ENCODE measurements at regions not wholly inside any gene's neighbourhood (a gene's known extent, or its start where the extent isn't known, plus 50 kb on each side); places are given as distances from the start of the nearest gene placed in this dataset.
"Not testable (repeated sequence)": the region's sequence is repeated elsewhere in the genome, so short reads cannot be mapped to it uniquely, and the experiment has no call there.

- WGBS: 100% methylated on average over 1 of the region's 2 CpGs
- no peak overlapping the region for H3K27ac ChIP-seq (ENCODE audit: low read depth, low read length)
Observed at GRCh38 chr12:58681730-58682129, 238.6 kb downstream of the LRIG3 start.

GRCh38 chr12:58695263-58695662 is 225.0 kb downstream of the LRIG3 start:
- no peak overlapping the region for H3K9ac ChIP-seq (ENCODE audit: low read depth, low read length)
- 0 out of 2 replicates have a peak, but pooled peaks cover 2% of the 10 kb centered on the region for H3K36me3 ChIP-seq (ENCODE audit: insufficient read depth, low read length)
- WGBS: 96% methylated on average over 11 of the region's 11 CpGs
- H3K9me3 ChIP-seq (ENCODE audit: insufficient read depth, low read depth, low read length): peaks cover 18% of the 10 kb centered on the region; the same call in 1 of the 2 replicates
- H3K4me3 ChIP-seq (ENCODE audit: low read length): no peak overlapping the region
- H3K27me3 ChIP-seq (ENCODE audit: insufficient read depth, low read length): no peaks in the 10 kb centered on the region
- no peak overlapping the region for H3K27ac ChIP-seq (ENCODE audit: low read depth, low read length)
- no peaks in the 10 kb centered on the region for H3K4me1 ChIP-seq (ENCODE audit: insufficient read depth, low read length)

More at GRCh38 chr12:58681730-58682129, 238.6 kb downstream of the LRIG3 start:
- Histone ChIP-seq H3K9ac (ENCODE audit: low read depth, low read length) (no peak overlapping the region), H3K36me3 (ENCODE audit: insufficient read depth, low read length) (no peaks in the 10 kb centered on the region), H3K4me1 (ENCODE audit: insufficient read depth, low read length) (no peaks in the 10 kb centered on the region), H3K4me3 (ENCODE audit: low read length) (no peak overlapping the region), H3K27me3 (ENCODE audit: insufficient read depth, low read length) (no peaks in the 10 kb centered on the region), H3K9me3 (ENCODE audit: insufficient read depth, low read depth, low read length) (peaks cover 11% of the 10 kb centered on the region; the same call in 1 of the 2 replicates)

- Histone ChIP-seq H3K36me3 (ENCODE audit: insufficient read depth, low read length) (no peaks in the 10 kb centered on the region), H3K4me3 (ENCODE audit: low read length) (no peak overlapping the region), H3K27me3 (ENCODE audit: insufficient read depth, low read length) (no peaks in the 10 kb centered on the region), H3K9me3 (ENCODE audit: insufficient read depth, low read depth, low read length) (peaks cover under 1% of the 10 kb centered on the region; the same call in 1 of the 2 replicates), H3K9ac (ENCODE audit: low read depth, low read length) (no peak overlapping the region), H3K4me1 (ENCODE audit: insufficient read depth, low read length) (no peaks in the 10 kb centered on the region), H3K27ac (ENCODE audit: low read depth, low read length) (no peak overlapping the region)
- WGBS: 93% methylated on average over 8 of the region's 8 CpGs
Observed at GRCh38 chr12:58701536-58701935, 218.8 kb downstream of the LRIG3 start.

GRCh38 chr12:58703866-58704265 is 216.4 kb downstream of the LRIG3 start:
- 96% methylated on average over 2 of the region's 3 CpGs for WGBS
- Histone ChIP-seq H3K4me1 (ENCODE audit: insufficient read depth, low read length) (no peaks in the 10 kb centered on the region), H3K36me3 (ENCODE audit: insufficient read depth, low read length) (no peaks in the 10 kb centered on the region), H3K9ac (ENCODE audit: low read depth, low read length) (no peak overlapping the region), H3K4me3 (ENCODE audit: low read length) (no peak overlapping the region), H3K27me3 (ENCODE audit: insufficient read depth, low read length) (no peaks in the 10 kb centered on the region), H3K9me3 (ENCODE audit: insufficient read depth, low read depth, low read length) (no peaks in the 10 kb centered on the region), H3K27ac (ENCODE audit: low read depth, low read length) (no peak overlapping the region)

GRCh38 chr12:58704770-58705169 is 215.5 kb downstream of the LRIG3 start:
- not testable (repeated sequence) for H3K27ac ChIP-seq (ENCODE audit: low read depth, low read length); H3K36me3 ChIP-seq (ENCODE audit: insufficient read depth, low read length); H3K27me3 ChIP-seq (ENCODE audit: insufficient read depth, low read length); H3K9me3 ChIP-seq (ENCODE audit: insufficient read depth, low read depth, low read length); H3K4me1 ChIP-seq (ENCODE audit: insufficient read depth, low read length); H3K4me3 ChIP-seq (ENCODE audit: low read length); H3K9ac ChIP-seq (ENCODE audit: low read depth, low read length)

GRCh38 chr12:58710901-58711300 is 209.4 kb downstream of the LRIG3 start:
- H3K27ac ChIP-seq (ENCODE audit: low read depth, low read length): no peak overlapping the region
- no peaks in the 10 kb centered on the region for H3K36me3 ChIP-seq (ENCODE audit: insufficient read depth, low read length)
- peaks cover 27% of the 10 kb centered on the region for H3K9me3 ChIP-seq (ENCODE audit: insufficient read depth, low read depth, low read length)
- no peak overlapping the region for H3K4me3 ChIP-seq (ENCODE audit: low read length)
- H3K4me1 ChIP-seq (ENCODE audit: insufficient read depth, low read length): 0 out of 2 replicates have a peak, but pooled peaks cover 5% of the 10 kb centered on the region
- no peaks in the 10 kb centered on the region for H3K27me3 ChIP-seq (ENCODE audit: insufficient read depth, low read length)
- no peak overlapping the region for H3K9ac ChIP-seq (ENCODE audit: low read depth, low read length)

GRCh38 chr12:58711974-58712373 is 208.3 kb downstream of the LRIG3 start:
- 80% methylated on average over 3 of the region's 4 CpGs for WGBS
- Histone ChIP-seq H3K4me1 (ENCODE audit: insufficient read depth, low read length) (0 out of 2 replicates have a peak, but pooled peaks cover 5% of the 10 kb centered on the region), H3K36me3 (ENCODE audit: insufficient read depth, low read length) (no peaks in the 10 kb centered on the region), H3K9me3 (ENCODE audit: insufficient read depth, low read depth, low read length) (peaks cover 27% of the 10 kb centered on the region), H3K27ac (ENCODE audit: low read depth, low read length) (no peak overlapping the region), H3K9ac (ENCODE audit: low read depth, low read length) (no peak overlapping the region), H3K4me3 (ENCODE audit: low read length) (no peak overlapping the region), H3K27me3 (ENCODE audit: insufficient read depth, low read length) (no peaks in the 10 kb centered on the region)

- Histone ChIP-seq H3K9ac (ENCODE audit: low read depth, low read length) (no peak overlapping the region), H3K27me3 (ENCODE audit: insufficient read depth, low read length) (no peaks in the 10 kb centered on the region)
- 100% methylated on average over 1 of the region's 1 CpG for WGBS
Observed at GRCh38 chr12:58712976-58713375, 207.3 kb downstream of the LRIG3 start.

GRCh38 chr12:58719161-58719560 is 201.1 kb downstream of the LRIG3 start:
- Histone ChIP-seq H3K36me3 (ENCODE audit: insufficient read depth, low read length) (no peaks in the 10 kb centered on the region), H3K9me3 (ENCODE audit: insufficient read depth, low read depth, low read length) (peaks cover 6% of the 10 kb centered on the region; the same call in 1 of the 2 replicates), H3K4me3 (ENCODE audit: low read length) (no peak overlapping the region), H3K4me1 (ENCODE audit: insufficient read depth, low read length) (no peaks in the 10 kb centered on the region), H3K27me3 (ENCODE audit: insufficient read depth, low read length) (no peaks in the 10 kb centered on the region), H3K9ac (ENCODE audit: low read depth, low read length) (no peak overlapping the region), H3K27ac (ENCODE audit: low read depth, low read length) (no peak overlapping the region)
- WGBS: 96% methylated on average over 1 of the region's 1 CpG

More at GRCh38 chr12:58712976-58713375, 207.3 kb downstream of the LRIG3 start:
- Histone ChIP-seq H3K9me3 (ENCODE audit: insufficient read depth, low read depth, low read length) (peaks cover 27% of the 10 kb centered on the region), H3K4me1 (ENCODE audit: insufficient read depth, low read length) (0 out of 2 replicates have a peak, but pooled peaks cover 5% of the 10 kb centered on the region), H3K36me3 (ENCODE audit: insufficient read depth, low read length) (no peaks in the 10 kb centered on the region), H3K4me3 (ENCODE audit: low read length) (no peak overlapping the region), H3K27ac (ENCODE audit: low read depth, low read length) (no peak overlapping the region)

GRCh38 chr12:58720421-58720820 is 199.9 kb downstream of the LRIG3 start:
- H3K4me1 ChIP-seq (ENCODE audit: insufficient read depth, low read length): no peaks in the 10 kb centered on the region
- no peak overlapping the region for H3K27ac ChIP-seq (ENCODE audit: low read depth, low read length)
- no peaks in the 10 kb centered on the region for H3K27me3 ChIP-seq (ENCODE audit: insufficient read depth, low read length)
- H3K4me3 ChIP-seq (ENCODE audit: low read length): no peak overlapping the region
- no peaks in the 10 kb centered on the region for H3K36me3 ChIP-seq (ENCODE audit: insufficient read depth, low read length)
- H3K9ac ChIP-seq (ENCODE audit: low read depth, low read length): no peak overlapping the region
- no peaks in the 10 kb centered on the region for H3K9me3 ChIP-seq (ENCODE audit: insufficient read depth, low read depth, low read length)

GRCh38 chr12:58725400-58726105 is 194.8 kb downstream of the LRIG3 start:
- H3K4me1 ChIP-seq (ENCODE audit: insufficient read depth, low read length): no peaks in the 10 kb centered on the region
- H3K9ac ChIP-seq (ENCODE audit: low read depth, low read length): no peak overlapping the region
- H3K27me3 ChIP-seq (ENCODE audit: insufficient read depth, low read length): no peaks in the 10 kb centered on the region
- no peaks in the 10 kb centered on the region for H3K9me3 ChIP-seq (ENCODE audit: insufficient read depth, low read depth, low read length)
- H3K4me3 ChIP-seq (ENCODE audit: low read length): no peak overlapping the region
- H3K36me3 ChIP-seq (ENCODE audit: insufficient read depth, low read length): no peaks in the 10 kb centered on the region
- 79% methylated on average over 5 of the region's 5 CpGs for WGBS
- H3K27ac ChIP-seq (ENCODE audit: low read depth, low read length): no peak overlapping the region

GRCh38 chr12:58727521-58727920 is 192.8 kb downstream of the LRIG3 start:
- Histone ChIP-seq H3K4me1 (ENCODE audit: insufficient read depth, low read length) (no peaks in the 10 kb centered on the region), H3K36me3 (ENCODE audit: insufficient read depth, low read length) (no peaks in the 10 kb centered on the region), H3K9ac (ENCODE audit: low read depth, low read length) (no peak overlapping the region), H3K4me3 (ENCODE audit: low read length) (no peak overlapping the region), H3K9me3 (ENCODE audit: insufficient read depth, low read depth, low read length) (no peaks in the 10 kb centered on the region), H3K27ac (ENCODE audit: low read depth, low read length) (no peak overlapping the region), H3K27me3 (ENCODE audit: insufficient read depth, low read length) (no peaks in the 10 kb centered on the region)
- WGBS: 96% methylated on average over 6 of the region's 6 CpGs
